ENCODE measurements at regions not wholly inside any gene's neighbourhood (a gene's known extent, or its start where the extent isn't known, plus 50 kb on each side); places are given as distances from the start of the nearest gene placed in this dataset.

- Histone ChIP-seq H3K27ac (ENCODE audit: low read depth, low read length) (no peak overlapping the region), H3K36me3 (ENCODE audit: control insufficient read depth in 1 of 2, insufficient read depth in 2 of 2, low read length in 2 of 2) (no peaks in the 10 kb centered on the region), H3K9me3 (ENCODE audit: control insufficient read depth in 1 of 2, low read length in 2 of 2) (no peaks in the 10 kb centered on the region), H3K4me3 (ENCODE audit: low read depth in 1 of 2, low read length in 2 of 2) (no peak overlapping the region), H3K4me1 (ENCODE audit: control insufficient read depth in 1 of 2, insufficient read depth in 2 of 2, low read length in 2 of 2) (no peaks in the 10 kb centered on the region), H3K27me3 (ENCODE audit: control insufficient read depth in 1 of 2, insufficient read depth in 2 of 2, low read length in 2 of 2) (no peaks in the 10 kb centered on the region), H3K9ac (ENCODE audit: low read depth in 1 of 2, low read length in 2 of 2) (no peak overlapping the region)
These were observed 170.9 kb downstream of the ICE1 start for GRCh38 chr5:5593391-5593790.

- H3K9me3 ChIP-seq (ENCODE audit: control insufficient read depth in 1 of 2, low read length in 2 of 2) = no peaks in the 10 kb centered on the region
- H3K9ac ChIP-seq (ENCODE audit: low read depth in 1 of 2, low read length in 2 of 2) = no peak overlapping the region
- no peaks in the 10 kb centered on the region for H3K27me3 ChIP-seq (ENCODE audit: control insufficient read depth in 1 of 2, insufficient read depth in 2 of 2, low read length in 2 of 2)
- no peak overlapping the region for H3K27ac ChIP-seq (ENCODE audit: low read depth, low read length)
- H3K36me3 ChIP-seq (ENCODE audit: control insufficient read depth in 1 of 2, insufficient read depth in 2 of 2, low read length in 2 of 2) = no peaks in the 10 kb centered on the region
- H3K4me3 ChIP-seq (ENCODE audit: low read depth in 1 of 2, low read length in 2 of 2) = no peak overlapping the region
- H3K4me1 ChIP-seq (ENCODE audit: control insufficient read depth in 1 of 2, insufficient read depth in 2 of 2, low read length in 2 of 2) = no peaks in the 10 kb centered on the region
These were observed 170.1 kb downstream of the ICE1 start for GRCh38 chr5:5592541-5592940.

GRCh38 chr5:5591567-5591966 lies 169.1 kb downstream of the ICE1 start:
- Histone ChIP-seq H3K4me1 (ENCODE audit: control insufficient read depth in 1 of 2, insufficient read depth in 2 of 2, low read length in 2 of 2) (no peaks in the 10 kb centered on the region), H3K4me3 (ENCODE audit: low read depth in 1 of 2, low read length in 2 of 2) (no peak overlapping the region), H3K9me3 (ENCODE audit: control insufficient read depth in 1 of 2, low read length in 2 of 2) (no peaks in the 10 kb centered on the region), H3K9ac (ENCODE audit: low read depth in 1 of 2, low read length in 2 of 2) (no peak overlapping the region), H3K27me3 (ENCODE audit: control insufficient read depth in 1 of 2, insufficient read depth in 2 of 2, low read length in 2 of 2) (no peaks in the 10 kb centered on the region), H3K36me3 (ENCODE audit: control insufficient read depth in 1 of 2, insufficient read depth in 2 of 2, low read length in 2 of 2) (no peaks in the 10 kb centered on the region), H3K27ac (ENCODE audit: low read depth, low read length) (no peak overlapping the region)

GRCh38 chr5:5589857-5590256 lies 167.4 kb downstream of the ICE1 start:
- Histone ChIP-seq H3K4me1 (ENCODE audit: control insufficient read depth in 1 of 2, insufficient read depth in 2 of 2, low read length in 2 of 2) (no peaks in the 10 kb centered on the region), H3K27ac (ENCODE audit: low read depth, low read length) (no peak overlapping the region), H3K27me3 (ENCODE audit: control insufficient read depth in 1 of 2, insufficient read depth in 2 of 2, low read length in 2 of 2) (no peaks in the 10 kb centered on the region), H3K9ac (ENCODE audit: low read depth in 1 of 2, low read length in 2 of 2) (no peak overlapping the region), H3K4me3 (ENCODE audit: low read depth in 1 of 2, low read length in 2 of 2) (no peak overlapping the region), H3K9me3 (ENCODE audit: control insufficient read depth in 1 of 2, low read length in 2 of 2) (no peaks in the 10 kb centered on the region), H3K36me3 (ENCODE audit: control insufficient read depth in 1 of 2, insufficient read depth in 2 of 2, low read length in 2 of 2) (no peaks in the 10 kb centered on the region)

- H3K27ac ChIP-seq (ENCODE audit: low read depth, low read length) = no peak overlapping the region
- no peak overlapping the region for H3K4me3 ChIP-seq (ENCODE audit: low read depth in 1 of 2, low read length in 2 of 2)
- H3K4me1 ChIP-seq (ENCODE audit: control insufficient read depth in 1 of 2, insufficient read depth in 2 of 2, low read length in 2 of 2) = no peaks in the 10 kb centered on the region
- no peaks in the 10 kb centered on the region for H3K36me3 ChIP-seq (ENCODE audit: control insufficient read depth in 1 of 2, insufficient read depth in 2 of 2, low read length in 2 of 2)
- no peaks in the 10 kb centered on the region for H3K27me3 ChIP-seq (ENCODE audit: control insufficient read depth in 1 of 2, insufficient read depth in 2 of 2, low read length in 2 of 2)
- H3K9me3 ChIP-seq (ENCODE audit: control insufficient read depth in 1 of 2, low read length in 2 of 2) = no peaks in the 10 kb centered on the region
- H3K9ac ChIP-seq (ENCODE audit: low read depth in 1 of 2, low read length in 2 of 2) = no peak overlapping the region
These were observed 166.7 kb downstream of the ICE1 start for GRCh38 chr5:5588887-5589826.

- H3K27ac ChIP-seq (ENCODE audit: low read depth, low read length) = no peak overlapping the region
- no peaks in the 10 kb centered on the region for H3K27me3 ChIP-seq (ENCODE audit: control insufficient read depth in 1 of 2, insufficient read depth in 2 of 2, low read length in 2 of 2)
- no peaks in the 10 kb centered on the region for H3K4me1 ChIP-seq (ENCODE audit: control insufficient read depth in 1 of 2, insufficient read depth in 2 of 2, low read length in 2 of 2)
- no peaks in the 10 kb centered on the region for H3K9me3 ChIP-seq (ENCODE audit: control insufficient read depth in 1 of 2, low read length in 2 of 2)
- H3K4me3 ChIP-seq (ENCODE audit: low read depth in 1 of 2, low read length in 2 of 2) = no peak overlapping the region
- H3K36me3 ChIP-seq (ENCODE audit: control insufficient read depth in 1 of 2, insufficient read depth in 2 of 2, low read length in 2 of 2) = no peaks in the 10 kb centered on the region
- H3K9ac ChIP-seq (ENCODE audit: low read depth in 1 of 2, low read length in 2 of 2) = no peak overlapping the region
These were observed 165.9 kb downstream of the ICE1 start for GRCh38 chr5:5588386-5588785.

- Histone ChIP-seq H3K9me3 (ENCODE audit: control insufficient read depth in 1 of 2, low read length in 2 of 2) (no peaks in the 10 kb centered on the region), H3K27me3 (ENCODE audit: control insufficient read depth in 1 of 2, insufficient read depth in 2 of 2, low read length in 2 of 2) (no peaks in the 10 kb centered on the region), H3K4me1 (ENCODE audit: control insufficient read depth in 1 of 2, insufficient read depth in 2 of 2, low read length in 2 of 2) (no peaks in the 10 kb centered on the region), H3K27ac (ENCODE audit: low read depth, low read length) (no peak overlapping the region), H3K36me3 (ENCODE audit: control insufficient read depth in 1 of 2, insufficient read depth in 2 of 2, low read length in 2 of 2) (no peaks in the 10 kb centered on the region), H3K4me3 (ENCODE audit: low read depth in 1 of 2, low read length in 2 of 2) (no peak overlapping the region), H3K9ac (ENCODE audit: low read depth in 1 of 2, low read length in 2 of 2) (no peak overlapping the region)
These were observed 165.0 kb downstream of the ICE1 start for GRCh38 chr5:5587474-5587873.

GRCh38 chr5:5586721-5587120 lies 164.2 kb downstream of the ICE1 start:
- no peaks in the 10 kb centered on the region for H3K36me3 ChIP-seq (ENCODE audit: control insufficient read depth in 1 of 2, insufficient read depth in 2 of 2, low read length in 2 of 2)
- H3K4me3 ChIP-seq (ENCODE audit: low read depth in 1 of 2, low read length in 2 of 2) = no peak overlapping the region
- H3K9me3 ChIP-seq (ENCODE audit: control insufficient read depth in 1 of 2, low read length in 2 of 2) = no peaks in the 10 kb centered on the region
- no peak overlapping the region for H3K27ac ChIP-seq (ENCODE audit: low read depth, low read length)
- H3K27me3 ChIP-seq (ENCODE audit: control insufficient read depth in 1 of 2, insufficient read depth in 2 of 2, low read length in 2 of 2) = no peaks in the 10 kb centered on the region
- no peaks in the 10 kb centered on the region for H3K4me1 ChIP-seq (ENCODE audit: control insufficient read depth in 1 of 2, insufficient read depth in 2 of 2, low read length in 2 of 2)
- no peak overlapping the region for H3K9ac ChIP-seq (ENCODE audit: low read depth in 1 of 2, low read length in 2 of 2)

- Histone ChIP-seq H3K36me3 (ENCODE audit: control insufficient read depth in 1 of 2, insufficient read depth in 2 of 2, low read length in 2 of 2) (no peaks in the 10 kb centered on the region), H3K4me1 (ENCODE audit: control insufficient read depth in 1 of 2, insufficient read depth in 2 of 2, low read length in 2 of 2) (no peaks in the 10 kb centered on the region), H3K9ac (ENCODE audit: low read depth in 1 of 2, low read length in 2 of 2) (no peak overlapping the region), H3K27ac (ENCODE audit: low read depth, low read length) (no peak overlapping the region), H3K4me3 (ENCODE audit: low read depth in 1 of 2, low read length in 2 of 2) (no peak overlapping the region), H3K27me3 (ENCODE audit: control insufficient read depth in 1 of 2, insufficient read depth in 2 of 2, low read length in 2 of 2) (no peaks in the 10 kb centered on the region), H3K9me3 (ENCODE audit: control insufficient read depth in 1 of 2, low read length in 2 of 2) (no peaks in the 10 kb centered on the region)
These were observed 163.4 kb downstream of the ICE1 start for GRCh38 chr5:5585751-5586341.

GRCh38 chr5:5584751-5585150 lies 162.3 kb downstream of the ICE1 start:
- no peak overlapping the region for H3K27ac ChIP-seq (ENCODE audit: low read depth, low read length)
- H3K36me3 ChIP-seq (ENCODE audit: control insufficient read depth in 1 of 2, insufficient read depth in 2 of 2, low read length in 2 of 2) = no peaks in the 10 kb centered on the region
- no peak overlapping the region for H3K4me3 ChIP-seq (ENCODE audit: low read depth in 1 of 2, low read length in 2 of 2)
- no peaks in the 10 kb centered on the region for H3K9me3 ChIP-seq (ENCODE audit: control insufficient read depth in 1 of 2, low read length in 2 of 2)
- no peaks in the 10 kb centered on the region for H3K4me1 ChIP-seq (ENCODE audit: control insufficient read depth in 1 of 2, insufficient read depth in 2 of 2, low read length in 2 of 2)
- H3K9ac ChIP-seq (ENCODE audit: low read depth in 1 of 2, low read length in 2 of 2) = no peak overlapping the region
- H3K27me3 ChIP-seq (ENCODE audit: control insufficient read depth in 1 of 2, insufficient read depth in 2 of 2, low read length in 2 of 2) = no peaks in the 10 kb centered on the region

Data from duodenal mucosa (tissue), 2 donors.